ENCODE measurements at regions not wholly inside any gene's neighbourhood (a gene's known extent, or its start where the extent isn't known, plus 50 kb on each side); places are given as distances from the start of the nearest gene placed in this dataset.
A peak's percentile ranks its signal among the peaks of the same experiment; 100 is the strongest.

- no peak overlapping the region for H2AFZ ChIP-seq (ENCODE audit: control insufficient read depth, low read length)
- no peaks in the 10 kb centered on the region for H3K9me1 ChIP-seq (ENCODE audit: control insufficient read depth, extremely low read depth, insufficient read depth, low read length)
- H3K27me3 ChIP-seq (ENCODE audit: control insufficient read depth, extremely low read depth, insufficient read depth, low read length), result no peaks in the 10 kb centered on the region
- no peaks in the 10 kb centered on the region for H3K79me2 ChIP-seq (ENCODE audit: control insufficient read depth, insufficient read depth, low read length)
- no peaks in the 10 kb centered on the region for H3K36me3 ChIP-seq (ENCODE audit: control insufficient read depth in 2 of 2, extremely low read depth in 1 of 2, insufficient read depth in 2 of 2, low read length in 2 of 2)
- no peak overlapping the region for H3K4me2 ChIP-seq (ENCODE audit: control insufficient read depth, extremely low read depth, insufficient read depth, low read depth, low read length)
- TF ChIP-seq EZH2 (IDR thresholded peaks at IDR 0.05; ENCODE audit: low read length) (no peak), CTCF (optimal IDR thresholded peaks at IDR 0.05 in 1 of 3, IDR thresholded peaks at IDR 0.05 in 1 of 3, conservative IDR thresholded peaks at IDR 0.05 in 1 of 3; ENCODE audit: extremely low read depth in 1 of 3, insufficient read depth in 2 of 3, low read length in 3 of 3) (no peak)
- H3K9me3 ChIP-seq (ENCODE audit: control insufficient read depth, low read depth, low read length), result no peaks in the 10 kb centered on the region
- DNase-seq (ENCODE audit: low read depth, low spot score), result peak; percentile 40
- H3K27ac ChIP-seq (ENCODE audit: control insufficient read depth, insufficient read depth, low read length), result no peak overlapping the region
- no peaks in the 10 kb centered on the region for H3K4me1 ChIP-seq (ENCODE audit: control insufficient read depth, extremely low read depth, insufficient read depth, low read length)
- dilution Hi-C loops (cut with MboI; ENCODE audit: extremely low pct_ligation_motif_present, low sequenced_read_pairs), result no loop called here
- peak; percentile 48 for FAIRE-seq
- H3K4me3 ChIP-seq (ENCODE audit: control insufficient read depth in 2 of 3, extremely low read depth in 1 of 3, insufficient read depth in 2 of 3, low read depth in 1 of 3, low read length in 3 of 3), result no peak overlapping the region
- H3K9ac ChIP-seq (ENCODE audit: control insufficient read depth, extremely low read depth, insufficient read depth, low read length), result no peak overlapping the region
- no peaks in the 10 kb centered on the region for H4K20me1 ChIP-seq (ENCODE audit: control insufficient read depth, extremely low read depth, insufficient read depth, low read length)
Measured at GRCh38 chr15:95105229-95105628, 873.9 kb downstream of the MCTP2 start.

GRCh38 chr15:95106801-95107200 lies 875.4 kb downstream of the MCTP2 start:
- H3K4me1 ChIP-seq (ENCODE audit: control insufficient read depth, extremely low read depth, insufficient read depth, low read length), result no peaks in the 10 kb centered on the region
- no peak overlapping the region for H2AFZ ChIP-seq (ENCODE audit: control insufficient read depth, low read length)
- dilution Hi-C loops (cut with MboI; ENCODE audit: extremely low pct_ligation_motif_present, low sequenced_read_pairs), result no loop called here
- TF ChIP-seq EZH2 (IDR thresholded peaks at IDR 0.05; ENCODE audit: low read length) (no peak), CTCF (optimal IDR thresholded peaks at IDR 0.05 in 1 of 3, IDR thresholded peaks at IDR 0.05 in 1 of 3, conservative IDR thresholded peaks at IDR 0.05 in 1 of 3; ENCODE audit: extremely low read depth in 1 of 3, insufficient read depth in 2 of 3, low read length in 3 of 3) (no peak)
- no peak overlapping the region for H3K4me2 ChIP-seq (ENCODE audit: control insufficient read depth, extremely low read depth, insufficient read depth, low read depth, low read length)
- no peak overlapping the region for H3K27ac ChIP-seq (ENCODE audit: control insufficient read depth, insufficient read depth, low read length)
- no peaks in the 10 kb centered on the region for H3K9me3 ChIP-seq (ENCODE audit: control insufficient read depth, low read depth, low read length)
- H3K9me1 ChIP-seq (ENCODE audit: control insufficient read depth, extremely low read depth, insufficient read depth, low read length), result no peaks in the 10 kb centered on the region
- H3K79me2 ChIP-seq (ENCODE audit: control insufficient read depth, insufficient read depth, low read length), result no peaks in the 10 kb centered on the region
- H3K4me3 ChIP-seq (ENCODE audit: control insufficient read depth in 2 of 3, extremely low read depth in 1 of 3, insufficient read depth in 2 of 3, low read depth in 1 of 3, low read length in 3 of 3), result no peak overlapping the region
- H3K27me3 ChIP-seq (ENCODE audit: control insufficient read depth, extremely low read depth, insufficient read depth, low read length), result no peaks in the 10 kb centered on the region
- H4K20me1 ChIP-seq (ENCODE audit: control insufficient read depth, extremely low read depth, insufficient read depth, low read length), result no peaks in the 10 kb centered on the region
- no peaks in the 10 kb centered on the region for H3K36me3 ChIP-seq (ENCODE audit: control insufficient read depth in 2 of 2, extremely low read depth in 1 of 2, insufficient read depth in 2 of 2, low read length in 2 of 2)
- DNase-seq (ENCODE audit: low read depth, low spot score) (no peak), FAIRE-seq (no peak)
- no peak overlapping the region for H3K9ac ChIP-seq (ENCODE audit: control insufficient read depth, extremely low read depth, insufficient read depth, low read length)

Data from keratinocyte (primary cell).